Loucy (cell line): ENCODE measurements at regions not wholly inside any gene's neighbourhood (a gene's known extent, or its start where the extent isn't known, plus 50 kb on each side); places are given as distances from the start of the nearest gene placed in this dataset.

Experiments
- H2AFZ ChIP-seq: fragments of 200-600 bp; sonication (generic); 2 replicates; pipeline ENCODE4 v1.6.0; 2016; ENCODE audit warnings: antibody characterized with exemption, mild to moderate bottlenecking, low read length, moderate library complexity
- H3F3A ChIP-seq: fragments of 200-600 bp; 2 replicates; pipeline ENCODE4 v1.6.0; 2016; ENCODE audit warnings: antibody characterized with exemption, low read depth, mild to moderate bottlenecking
- H3K27me3 ChIP-seq: fragments of 200-600 bp; sonication (generic); 2 replicates; pipeline ENCODE4 v1.6.1; 2014; ENCODE audit warnings: low read length, mild to moderate bottlenecking; ENCODE audit not compliant: insufficient read depth, poor library complexity, severe bottlenecking
- H3K36me3 ChIP-seq: fragments of 200-600 bp; sonication (generic); 2 replicates; pipeline ENCODE4 v1.6.1; 2016; ENCODE audit warnings: low read length; ENCODE audit not compliant: insufficient read depth
- H3K4me1 ChIP-seq: fragments of 200-600 bp; sonication (generic); 2 replicates; pipeline ENCODE4 v1.5.1; 2014; ENCODE audit warnings: low read length, mild to moderate bottlenecking; ENCODE audit not compliant: insufficient read depth, poor library complexity, severe bottlenecking
- H3K4me2 ChIP-seq: fragments of 200-600 bp; sonication (generic); 2 replicates; pipeline ENCODE4 v1.6.0; 2014; ENCODE audit warnings: antibody characterized with exemption, low read length, low read depth, mild to moderate bottlenecking; ENCODE audit not compliant: poor library complexity, severe bottlenecking
- H3K4me3 ChIP-seq: fragments of 200-600 bp; sonication (generic); 2 replicates; pipeline ENCODE4 v1.5.1; 2014; ENCODE audit warnings: low read length, mild to moderate bottlenecking, mixed read lengths; ENCODE audit not compliant: poor library complexity, severe bottlenecking
- H3K79me2 ChIP-seq: fragments of 200-600 bp; sonication (generic); 2 replicates; pipeline ENCODE4 v1.6.1; 2014; ENCODE audit warnings: low read length; ENCODE audit not compliant: insufficient read depth
- H3K9ac ChIP-seq: fragments of 200-600 bp; sonication (generic); 2 replicates; pipeline ENCODE4 v1.6.0; 2014; ENCODE audit warnings: mild to moderate bottlenecking, low read depth, low read length, moderate library complexity; ENCODE audit not compliant: poor library complexity, severe bottlenecking
- H3K9me2 ChIP-seq: fragments of 200-600 bp; sonication (generic); replicated peaks from 2 replicates; pipeline ENCODE4 v1.6.1; 2016; ENCODE audit warnings: low read depth, low read length, mixed read lengths
- H3K9me3 ChIP-seq: fragments of 200-600 bp; sonication (generic); 2 replicates; pipeline ENCODE4 v1.6.1; 2014; ENCODE audit warnings: mild to moderate bottlenecking, antibody characterized with exemption, low read length, low read depth; ENCODE audit not compliant: insufficient read depth
- H4K20me1 ChIP-seq: fragments of 200-600 bp; sonication (generic); 2 replicates; pipeline ENCODE4 v1.6.0; 2014; ENCODE audit warnings: antibody characterized with exemption, low read length, mild to moderate bottlenecking; ENCODE audit not compliant: insufficient read depth, poor library complexity, severe bottlenecking
- EZH2phosphoT487 ChIP-seq: fragments of 200-600 bp; IDR thresholded peaks from 2 replicates; pipeline ENCODE4 v1.6.1; 2018; ENCODE audit warnings: antibody characterized with exemption, mild to moderate bottlenecking, moderate library complexity, borderline replicate concordance
- TF ChIP-seq, protein P1 (sequence below): fragments of 200-600 bp; sonication (generic); conservative IDR thresholded peaks from 2 replicates; pipeline ENCODE4 v1.5.1; 2014; ENCODE audit warnings: mild to moderate bottlenecking, antibody characterized with exemption, low read length

DNA sequence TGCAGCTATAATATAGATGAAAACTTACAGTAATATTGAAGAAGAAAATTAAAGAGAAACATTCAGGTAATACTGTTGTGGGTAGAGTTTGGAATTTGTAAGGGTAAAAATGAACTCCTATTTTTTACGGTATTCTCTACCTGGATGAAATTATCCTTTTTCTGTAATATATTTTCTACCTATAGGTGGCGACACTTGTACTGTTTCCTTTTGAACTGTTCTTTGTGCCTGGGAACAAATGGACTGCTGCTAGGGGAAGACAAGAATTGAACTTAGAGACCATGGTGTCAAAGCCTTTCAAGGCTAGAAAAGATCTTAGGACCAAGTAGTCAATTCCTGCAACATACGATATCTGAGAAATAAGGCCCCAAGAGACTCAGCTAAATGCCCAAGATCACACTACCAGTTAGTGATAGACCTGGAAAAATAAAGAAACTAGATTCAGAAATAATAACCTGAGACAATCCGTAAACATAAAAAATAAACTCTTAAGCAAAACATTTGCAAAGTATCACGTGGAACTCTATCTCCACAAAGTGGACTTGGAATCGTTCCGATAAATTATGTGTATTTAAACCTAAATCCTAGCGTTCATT is 383.8 kb downstream of the TFAP2A start:
- Histone ChIP-seq H3K36me3 (no peaks in the 10 kb centered on the region), H4K20me1 (no peaks in the 10 kb centered on the region), H3K9me2 (no peaks in the 10 kb centered on the region), H3K4me1 (no peaks in the 10 kb centered on the region), H2AFZ (no peak overlapping the region), H3K9me3 (no peaks in the 10 kb centered on the region), H3K4me3 (no peak overlapping the region), H3K79me2 (no peaks in the 10 kb centered on the region), H3K4me2 (no peak overlapping the region), H3K27me3 (no peaks in the 10 kb centered on the region), H3K9ac (no peak overlapping the region), H3F3A (no peaks in the 10 kb centered on the region)
- TF ChIP-seq, protein P1, sequence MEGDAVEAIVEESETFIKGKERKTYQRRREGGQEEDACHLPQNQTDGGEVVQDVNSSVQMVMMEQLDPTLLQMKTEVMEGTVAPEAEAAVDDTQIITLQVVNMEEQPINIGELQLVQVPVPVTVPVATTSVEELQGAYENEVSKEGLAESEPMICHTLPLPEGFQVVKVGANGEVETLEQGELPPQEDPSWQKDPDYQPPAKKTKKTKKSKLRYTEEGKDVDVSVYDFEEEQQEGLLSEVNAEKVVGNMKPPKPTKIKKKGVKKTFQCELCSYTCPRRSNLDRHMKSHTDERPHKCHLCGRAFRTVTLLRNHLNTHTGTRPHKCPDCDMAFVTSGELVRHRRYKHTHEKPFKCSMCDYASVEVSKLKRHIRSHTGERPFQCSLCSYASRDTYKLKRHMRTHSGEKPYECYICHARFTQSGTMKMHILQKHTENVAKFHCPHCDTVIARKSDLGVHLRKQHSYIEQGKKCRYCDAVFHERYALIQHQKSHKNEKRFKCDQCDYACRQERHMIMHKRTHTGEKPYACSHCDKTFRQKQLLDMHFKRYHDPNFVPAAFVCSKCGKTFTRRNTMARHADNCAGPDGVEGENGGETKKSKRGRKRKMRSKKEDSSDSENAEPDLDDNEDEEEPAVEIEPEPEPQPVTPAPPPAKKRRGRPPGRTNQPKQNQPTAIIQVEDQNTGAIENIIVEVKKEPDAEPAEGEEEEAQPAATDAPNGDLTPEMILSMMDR = peak; percentile 70
- TF ChIP-seq EZH2phosphoT487 = no peak

DNA sequence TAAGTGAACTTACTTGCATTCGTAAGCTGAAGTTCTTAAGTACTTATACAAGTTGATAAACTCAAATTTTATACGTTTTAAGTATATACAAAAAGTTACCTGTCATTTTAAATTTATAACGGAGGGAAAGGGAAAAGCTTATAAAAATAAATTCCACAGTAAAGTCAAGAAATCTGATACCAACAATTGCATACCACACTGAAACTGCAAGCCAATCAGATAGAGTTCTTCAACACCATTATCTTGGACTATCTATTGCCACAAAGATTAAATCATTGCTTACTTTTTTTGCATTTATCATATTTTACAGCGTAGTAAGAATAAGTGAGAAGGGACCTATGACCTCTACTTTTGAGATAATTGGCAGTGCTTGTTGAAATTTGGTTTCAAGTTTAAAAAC is 386.7 kb downstream of the TFAP2A start:
- no peaks in the 10 kb centered on the region for H3K36me3 ChIP-seq
- no peak for TF ChIP-seq EZH2phosphoT487
- TF ChIP-seq, protein P1 = no peak
- H3F3A ChIP-seq = no peaks in the 10 kb centered on the region
- H3K9me3 ChIP-seq = no peaks in the 10 kb centered on the region
- no peak overlapping the region for H3K4me2 ChIP-seq
- no peaks in the 10 kb centered on the region for H3K79me2 ChIP-seq
- no peaks in the 10 kb centered on the region for H4K20me1 ChIP-seq
- H3K4me3 ChIP-seq = no peak overlapping the region
- H3K9me2 ChIP-seq = no peaks in the 10 kb centered on the region
- H3K4me1 ChIP-seq = no peaks in the 10 kb centered on the region
- no peak overlapping the region for H3K9ac ChIP-seq
- H3K27me3 ChIP-seq = no peaks in the 10 kb centered on the region
- H2AFZ ChIP-seq = no peak overlapping the region

- no peak overlapping the region for H3K9ac ChIP-seq
- no peak overlapping the region for H3K4me3 ChIP-seq
- no peaks in the 10 kb centered on the region for H3K9me3 ChIP-seq
- no peaks in the 10 kb centered on the region for H3F3A ChIP-seq
- H2AFZ ChIP-seq = no peak overlapping the region
- H3K79me2 ChIP-seq = no peaks in the 10 kb centered on the region
- H4K20me1 ChIP-seq = no peaks in the 10 kb centered on the region
- no peak overlapping the region for H3K4me2 ChIP-seq
- no peak for TF ChIP-seq EZH2phosphoT487
- TF ChIP-seq, protein P1 = no peak
- no peaks in the 10 kb centered on the region for H3K9me2 ChIP-seq
- H3K27me3 ChIP-seq = no peaks in the 10 kb centered on the region
- H3K36me3 ChIP-seq = no peaks in the 10 kb centered on the region
- no peaks in the 10 kb centered on the region for H3K4me1 ChIP-seq
Measured at GRCh38 chr6:10019851-10020250, 395.0 kb downstream of the TFAP2A start.
